ENCODE measurements at regions not wholly inside any gene's neighbourhood (a gene's known extent, or its start where the extent isn't known, plus 50 kb on each side); places are given as distances from the start of the nearest gene placed in this dataset.

- TF ChIP-seq, protein P1, sequence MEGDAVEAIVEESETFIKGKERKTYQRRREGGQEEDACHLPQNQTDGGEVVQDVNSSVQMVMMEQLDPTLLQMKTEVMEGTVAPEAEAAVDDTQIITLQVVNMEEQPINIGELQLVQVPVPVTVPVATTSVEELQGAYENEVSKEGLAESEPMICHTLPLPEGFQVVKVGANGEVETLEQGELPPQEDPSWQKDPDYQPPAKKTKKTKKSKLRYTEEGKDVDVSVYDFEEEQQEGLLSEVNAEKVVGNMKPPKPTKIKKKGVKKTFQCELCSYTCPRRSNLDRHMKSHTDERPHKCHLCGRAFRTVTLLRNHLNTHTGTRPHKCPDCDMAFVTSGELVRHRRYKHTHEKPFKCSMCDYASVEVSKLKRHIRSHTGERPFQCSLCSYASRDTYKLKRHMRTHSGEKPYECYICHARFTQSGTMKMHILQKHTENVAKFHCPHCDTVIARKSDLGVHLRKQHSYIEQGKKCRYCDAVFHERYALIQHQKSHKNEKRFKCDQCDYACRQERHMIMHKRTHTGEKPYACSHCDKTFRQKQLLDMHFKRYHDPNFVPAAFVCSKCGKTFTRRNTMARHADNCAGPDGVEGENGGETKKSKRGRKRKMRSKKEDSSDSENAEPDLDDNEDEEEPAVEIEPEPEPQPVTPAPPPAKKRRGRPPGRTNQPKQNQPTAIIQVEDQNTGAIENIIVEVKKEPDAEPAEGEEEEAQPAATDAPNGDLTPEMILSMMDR (IDR thresholded peaks at IDR 0.05), result no peak
- no peak for TF ChIP-seq RAD21 (IDR thresholded peaks at IDR 0.05; ENCODE audit: low read length)
- TF ChIP-seq GABPA (IDR thresholded peaks at IDR 0.05; ENCODE audit: low read depth), result no peak
- TF ChIP-seq FOXM1 (IDR thresholded peaks at IDR 0.05; ENCODE audit: low read depth), result no peak
- no peak for TF ChIP-seq EP300 (IDR thresholded peaks at IDR 0.05; ENCODE audit: borderline replicate concordance in 1 of 2, low read depth in 1 of 2, low read length in 1 of 2)
- no peak for TF ChIP-seq NRF1 (IDR thresholded peaks at IDR 0.05; ENCODE audit: low read depth, low read length)
- no peak for TF ChIP-seq EZH2phosphoT487 (IDR thresholded peaks at IDR 0.05; ENCODE audit: borderline replicate concordance, low read depth)
- no peak for TF ChIP-seq REST (IDR thresholded peaks at IDR 0.05; ENCODE audit: low read depth, low read length)
- no peak for TF ChIP-seq JUND (IDR thresholded peaks at IDR 0.05)
- TF ChIP-seq PBX3 (IDR thresholded peaks at IDR 0.05), result no peak
Measured at GRCh38 chr2:221999166-221999565, 299.6 kb downstream of the PAX3 start.
